ENCODE measurements at regions not wholly inside any gene's neighbourhood (a gene's known extent, or its start where the extent isn't known, plus 50 kb on each side); places are given as distances from the start of the nearest gene placed in this dataset.

- no peak for DNase-seq
- TF ChIP-seq EZH2 (IDR thresholded peaks at IDR 0.05; ENCODE audit: borderline replicate concordance, insufficient read depth, low read depth, low read length, poor library complexity, severe bottlenecking) (no peak), CTCF (IDR thresholded peaks at IDR 0.05) (no peak)
- H3K4me3 ChIP-seq (ENCODE audit: control extremely low read depth in 1 of 5, extremely low read depth in 1 of 5, insufficient read depth in 1 of 5, low read depth in 2 of 5, low read length in 4 of 5): no peak overlapping the region
- no peak overlapping the region for H3K4me2 ChIP-seq (replicated peaks; ENCODE audit: low read depth, low read length, poor library complexity, severe bottlenecking)
- no peak overlapping the region for H2AFZ ChIP-seq (ENCODE audit: insufficient read depth, low read depth, low read length, poor library complexity, severe bottlenecking)
- no peaks in the 10 kb centered on the region for H3K27me3 ChIP-seq (replicated peaks in 1 of 4; ENCODE audit: control extremely low read depth in 1 of 4, control insufficient read depth in 3 of 4, insufficient read depth in 4 of 4, low read length in 3 of 4)
- peaks cover 0 to 1% of the 10 kb centered on the region in 2 experiments for H3K36me3 ChIP-seq (replicated peaks in 1 of 2; ENCODE audit: control extremely low read depth in 1 of 2, control insufficient read depth in 1 of 2, extremely low read depth in 1 of 2, insufficient read depth in 2 of 2, low read length in 1 of 2)
- Mint-ChIP-seq H3K27me3 (no peaks in the 10 kb centered on the region), H3K9me3 (ENCODE audit: insufficient read depth) (no peaks in the 10 kb centered on the region), H3K4me1 (peaks cover 12% of the 10 kb centered on the region), H3K27ac (no peak overlapping the region), H3K4me3 (no peak overlapping the region)
- no peak overlapping the region for H3K27ac ChIP-seq (ENCODE audit: low read length in 2 of 2)
- ChIA-PET POLR2A (no interaction called here), CTCF (no interaction called here)
- intact Hi-C loops (cut with micrococcal nuclease): no loop called here
- no peaks in the 10 kb centered on the region for H3K9me3 ChIP-seq (ENCODE audit: control extremely low read depth in 1 of 3, control insufficient read depth in 2 of 3, insufficient read depth in 1 of 3, low read length in 2 of 3)
- H3K79me2 ChIP-seq (ENCODE audit: control insufficient read depth, insufficient read depth, low read length): peaks cover 6% of the 10 kb centered on the region
- no peaks in the 10 kb centered on the region for H4K20me1 ChIP-seq (ENCODE audit: control insufficient read depth, insufficient read depth, low read length, poor library complexity, severe bottlenecking)
- H3K9ac ChIP-seq (ENCODE audit: low read length): no peak overlapping the region
- peaks cover 0 to 7% of the 10 kb centered on the region in 2 donors for H3K4me1 ChIP-seq (ENCODE audit: control insufficient read depth in 2 of 2, insufficient read depth in 2 of 2, low read length in 2 of 2)
- ATAC-seq (ENCODE audit: low read depth): no peak
Measured at GRCh38 chr10:89915968-89916367, 214.6 kb downstream of the KIF20B start.

GRCh38 chr10:89916468-89917215 lies 215.3 kb downstream of the KIF20B start:
- no peaks in the 10 kb centered on the region for H3K27me3 Mint-ChIP-seq
- ATAC-seq (ENCODE audit: low read depth) (no peak), DNase-seq (no peak)
- no peak overlapping the region for H3K27ac Mint-ChIP-seq
- H3K9me3 ChIP-seq (ENCODE audit: control extremely low read depth in 1 of 3, control insufficient read depth in 2 of 3, insufficient read depth in 1 of 3, low read length in 2 of 3): no peaks in the 10 kb centered on the region
- peaks cover 0 to 1% of the 10 kb centered on the region in 2 experiments for H3K36me3 ChIP-seq (replicated peaks in 1 of 2; ENCODE audit: control extremely low read depth in 1 of 2, control insufficient read depth in 1 of 2, extremely low read depth in 1 of 2, insufficient read depth in 2 of 2, low read length in 1 of 2)
- H3K79me2 ChIP-seq (ENCODE audit: control insufficient read depth, insufficient read depth, low read length): no peaks in the 10 kb centered on the region
- CTCF ChIA-PET: no interaction called here
- H3K9me3 Mint-ChIP-seq (ENCODE audit: insufficient read depth): no peaks in the 10 kb centered on the region
- no peak overlapping the region for H3K27ac ChIP-seq (ENCODE audit: low read length in 2 of 2)
- peaks cover 0 to 4% of the 10 kb centered on the region in 2 donors for H3K4me1 ChIP-seq (ENCODE audit: control insufficient read depth in 2 of 2, insufficient read depth in 2 of 2, low read length in 2 of 2)
- H3K4me1 Mint-ChIP-seq: peaks cover 8% of the 10 kb centered on the region
- intact Hi-C loops (cut with micrococcal nuclease): no loop called here
- POLR2A ChIA-PET: no interaction called here
- H3K4me2 ChIP-seq (replicated peaks; ENCODE audit: low read depth, low read length, poor library complexity, severe bottlenecking): no peak overlapping the region
- TF ChIP-seq EZH2 (IDR thresholded peaks at IDR 0.05; ENCODE audit: borderline replicate concordance, insufficient read depth, low read depth, low read length, poor library complexity, severe bottlenecking) (no peak), CTCF (IDR thresholded peaks at IDR 0.05) (no peak)
- H2AFZ ChIP-seq (ENCODE audit: insufficient read depth, low read depth, low read length, poor library complexity, severe bottlenecking): no peak overlapping the region
- no peak overlapping the region for H3K4me3 ChIP-seq (ENCODE audit: control extremely low read depth in 1 of 5, extremely low read depth in 1 of 5, insufficient read depth in 1 of 5, low read depth in 2 of 5, low read length in 4 of 5)
- no peak overlapping the region for H3K4me3 Mint-ChIP-seq
- no peak overlapping the region for H3K9ac ChIP-seq (ENCODE audit: low read length)
- no peaks in the 10 kb centered on the region for H4K20me1 ChIP-seq (ENCODE audit: control insufficient read depth, insufficient read depth, low read length, poor library complexity, severe bottlenecking)
- no peaks in the 10 kb centered on the region for H3K27me3 ChIP-seq (replicated peaks in 1 of 4; ENCODE audit: control extremely low read depth in 1 of 4, control insufficient read depth in 3 of 4, insufficient read depth in 4 of 4, low read length in 3 of 4)
- WGBS (ENCODE audit: insufficient coverage): no CpG with 5 or more reads among the region's 1 CpG

Data from B cell (primary cell).